ENCODE measurements at regions not wholly inside any gene's neighbourhood (a gene's known extent, or its start where the extent isn't known, plus 50 kb on each side); places are given as distances from the start of the nearest gene placed in this dataset.

DNA sequence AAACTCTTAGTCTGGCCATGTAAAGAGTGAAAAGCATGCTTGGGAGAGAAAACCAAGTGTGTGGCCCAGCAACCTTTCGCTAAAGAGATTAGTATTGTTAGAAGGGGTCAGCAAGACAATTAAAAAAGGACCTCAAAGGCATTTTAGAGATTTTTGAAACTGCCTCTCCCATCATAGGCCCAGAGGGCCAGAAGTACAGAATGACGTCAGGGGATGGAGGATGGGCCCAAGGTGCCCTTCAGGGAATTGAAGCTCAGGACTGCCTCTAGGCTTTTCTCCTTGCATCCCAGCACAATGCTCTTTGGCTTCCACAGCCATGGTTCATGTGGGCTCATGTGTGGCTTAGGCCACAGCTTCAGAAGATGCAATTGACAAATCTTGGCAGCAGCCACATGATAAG is 287.0 kb upstream of the COX7C start:
- no peak overlapping the region for H4K5ac ChIP-seq (ENCODE audit: low read length)
- H3K23ac ChIP-seq (ENCODE audit: low read length), result no peak overlapping the region
- no peaks in the 10 kb centered on the region for H3K4me1 ChIP-seq (ENCODE audit: control insufficient read depth, low read depth, low read length)
- H2AK5ac ChIP-seq (ENCODE audit: low read length), result no peak overlapping the region
- no peak overlapping the region for H3K4ac ChIP-seq (ENCODE audit: low read depth, low read length)
- H3K18ac ChIP-seq (ENCODE audit: low read length), result no peak overlapping the region
- H3K4me3 ChIP-seq (ENCODE audit: low read length), result no peak overlapping the region
- no peak overlapping the region for H2BK15ac ChIP-seq (replicated peaks; ENCODE audit: low read depth)
- no peak overlapping the region for H3K56ac ChIP-seq (ENCODE audit: low read length)
- DNase-seq, result no peak
- no peak overlapping the region for H2BK120ac ChIP-seq (ENCODE audit: low read depth, low read length)
- H3K36me3 ChIP-seq (ENCODE audit: control insufficient read depth, insufficient read depth, low read length), result no peaks in the 10 kb centered on the region
- no peak overlapping the region for H2BK5ac ChIP-seq (ENCODE audit: low read length)
- H3K79me2 ChIP-seq (ENCODE audit: control insufficient read depth, insufficient read depth, low read length), result no peaks in the 10 kb centered on the region
- H3K27ac ChIP-seq (ENCODE audit: low read depth, low read length), result no peak overlapping the region
- H3K27me3 ChIP-seq (ENCODE audit: insufficient read depth, low read length, poor library complexity), result no peaks in the 10 kb centered on the region
- no peak overlapping the region for H3K9ac ChIP-seq (ENCODE audit: low read length)
- no peak overlapping the region for H3K4me2 ChIP-seq (ENCODE audit: low read length)
- H4K8ac ChIP-seq (ENCODE audit: low read depth, low read length), result no peak overlapping the region
- H3K79me1 ChIP-seq (ENCODE audit: low read length), result no peaks in the 10 kb centered on the region
- no CpG with 5 or more reads among the region's 2 CpGs for WGBS (ENCODE audit: extremely low coverage, insufficient coverage, low lambda C conversion rate)

DNA sequence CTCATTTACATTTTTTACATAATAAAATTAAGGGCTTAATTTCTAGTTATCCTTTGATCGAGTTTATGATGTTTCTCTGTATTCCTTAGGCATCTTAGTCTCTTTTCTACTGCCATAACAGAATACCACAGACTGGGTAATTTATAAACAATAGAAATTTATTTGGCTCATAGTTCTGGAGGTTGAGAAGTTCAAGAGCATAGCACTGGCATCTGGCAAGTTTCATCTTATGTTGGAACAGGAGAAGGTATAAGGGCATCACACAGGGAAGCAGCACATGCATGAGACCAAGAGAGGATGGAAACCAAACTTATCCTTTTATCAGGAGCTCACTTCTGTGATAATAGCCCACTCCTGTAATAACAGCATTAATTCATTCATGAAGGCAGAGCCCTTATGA is 284.9 kb upstream of the COX7C start:
- no peak overlapping the region for H3K4ac ChIP-seq (ENCODE audit: low read depth, low read length)
- no peak overlapping the region for H3K4me3 ChIP-seq (ENCODE audit: low read length)
- DNase-seq, result no peak
- no peaks in the 10 kb centered on the region for H3K36me3 ChIP-seq (ENCODE audit: control insufficient read depth, insufficient read depth, low read length)
- no peak overlapping the region for H3K27ac ChIP-seq (ENCODE audit: low read depth, low read length)
- no peak overlapping the region for H4K8ac ChIP-seq (ENCODE audit: low read depth, low read length)
- H3K79me2 ChIP-seq (ENCODE audit: control insufficient read depth, insufficient read depth, low read length), result no peaks in the 10 kb centered on the region
- no peak overlapping the region for H2BK5ac ChIP-seq (ENCODE audit: low read length)
- H3K23ac ChIP-seq (ENCODE audit: low read length), result no peak overlapping the region
- no peak overlapping the region for H3K18ac ChIP-seq (ENCODE audit: low read length)
- no peaks in the 10 kb centered on the region for H3K27me3 ChIP-seq (ENCODE audit: insufficient read depth, low read length, poor library complexity)
- no peak overlapping the region for H3K9ac ChIP-seq (ENCODE audit: low read length)
- no peak overlapping the region for H4K5ac ChIP-seq (ENCODE audit: low read length)
- no peaks in the 10 kb centered on the region for H3K79me1 ChIP-seq (ENCODE audit: low read length)
- no peak overlapping the region for H3K4me2 ChIP-seq (ENCODE audit: low read length)
- H2BK15ac ChIP-seq (replicated peaks; ENCODE audit: low read depth), result no peak overlapping the region
- WGBS (ENCODE audit: extremely low coverage, insufficient coverage, low lambda C conversion rate), result no CpG with 5 or more reads among the region's 1 CpG
- no peak overlapping the region for H2BK120ac ChIP-seq (ENCODE audit: low read depth, low read length)
- H2AK5ac ChIP-seq (ENCODE audit: low read length), result no peak overlapping the region
- H3K56ac ChIP-seq (ENCODE audit: low read length), result no peak overlapping the region
- no peaks in the 10 kb centered on the region for H3K4me1 ChIP-seq (ENCODE audit: control insufficient read depth, low read depth, low read length)

DNA sequence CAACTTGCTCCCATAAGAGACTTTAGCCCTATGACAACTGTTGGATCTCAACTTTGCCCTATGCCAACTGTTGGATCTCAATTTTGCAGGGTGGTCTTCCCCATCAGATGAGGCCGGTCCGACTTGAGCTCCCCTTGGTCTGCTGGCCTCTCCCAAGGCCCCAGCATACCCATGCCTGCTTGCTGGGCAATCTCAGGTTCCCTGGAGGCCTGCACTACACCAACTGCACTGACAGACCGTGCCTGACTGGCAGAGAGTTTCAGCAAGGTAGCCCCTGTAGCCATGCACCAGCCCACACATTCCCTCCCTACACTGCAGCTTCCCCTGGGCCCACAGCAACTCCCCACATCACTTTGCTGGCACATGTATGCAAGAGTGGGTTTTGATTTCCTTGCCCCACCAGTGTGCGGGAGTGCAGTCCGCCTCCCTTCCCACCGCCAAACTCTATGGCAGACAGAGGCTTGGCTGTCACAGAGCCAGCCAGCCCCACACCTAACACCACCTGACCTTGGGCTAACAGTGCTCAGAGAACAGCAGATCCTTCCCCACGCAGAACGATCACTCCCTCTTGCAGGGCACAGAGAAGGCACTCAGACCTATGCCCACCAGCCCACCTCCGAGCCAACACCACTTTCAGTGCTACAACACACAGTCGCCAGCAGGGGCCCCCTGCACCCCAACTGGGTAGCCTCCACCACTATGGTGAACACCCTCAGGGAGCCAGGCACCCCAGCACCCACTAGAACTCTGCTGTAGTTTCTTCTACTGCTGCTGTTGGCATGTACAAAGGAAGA is 279.9 kb upstream of the COX7C start:
- Histone ChIP-seq H3K9ac (ENCODE audit: low read length) (no peak overlapping the region), H3K36me3 (ENCODE audit: control insufficient read depth, insufficient read depth, low read length) (no peaks in the 10 kb centered on the region), H3K79me2 (ENCODE audit: control insufficient read depth, insufficient read depth, low read length) (no peaks in the 10 kb centered on the region), H2BK15ac (replicated peaks; ENCODE audit: low read depth) (no peak overlapping the region), H4K5ac (ENCODE audit: low read length) (no peak overlapping the region), H3K4me1 (ENCODE audit: control insufficient read depth, low read depth, low read length) (no peaks in the 10 kb centered on the region), H3K27ac (ENCODE audit: low read depth, low read length) (no peak overlapping the region), H3K79me1 (ENCODE audit: low read length) (no peaks in the 10 kb centered on the region), H4K8ac (ENCODE audit: low read depth, low read length) (no peak overlapping the region), H2BK5ac (ENCODE audit: low read length) (no peak overlapping the region), H3K18ac (ENCODE audit: low read length) (no peak overlapping the region), H3K27me3 (ENCODE audit: insufficient read depth, low read length, poor library complexity) (no peaks in the 10 kb centered on the region), H3K4me3 (ENCODE audit: low read length) (no peak overlapping the region), H3K56ac (ENCODE audit: low read length) (no peak overlapping the region), H2BK120ac (ENCODE audit: low read depth, low read length) (no peak overlapping the region), H3K4me2 (ENCODE audit: low read length) (no peak overlapping the region), H3K23ac (ENCODE audit: low read length) (no peak overlapping the region), H3K4ac (ENCODE audit: low read depth, low read length) (no peak overlapping the region), H2AK5ac (ENCODE audit: low read length) (no peak overlapping the region)
- no CpG with 5 or more reads among the region's 10 CpGs for WGBS (ENCODE audit: extremely low coverage, insufficient coverage, low lambda C conversion rate)
- no peak for DNase-seq

DNA sequence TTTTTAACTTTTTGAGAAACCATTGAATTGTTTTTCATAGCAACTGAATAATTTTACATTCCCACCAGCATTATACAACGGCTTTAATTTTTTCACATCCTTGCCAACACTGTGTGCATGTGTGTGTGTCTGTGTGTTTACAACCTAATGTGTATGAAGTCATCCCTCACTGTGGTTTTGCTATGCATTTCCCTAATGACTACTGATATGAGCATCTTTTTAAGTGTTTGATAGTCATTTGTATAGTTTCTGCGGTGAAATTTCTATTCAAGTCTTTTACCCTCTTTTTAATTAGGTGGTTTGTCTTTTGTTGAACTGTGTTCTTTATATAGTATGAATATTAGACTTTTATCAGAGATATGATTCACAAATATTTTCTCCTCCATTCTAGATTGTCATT is 263.1 kb upstream of the COX7C start:
- Histone ChIP-seq H4K8ac (ENCODE audit: low read depth, low read length) (no peak overlapping the region), H3K36me3 (ENCODE audit: control insufficient read depth, insufficient read depth, low read length) (no peaks in the 10 kb centered on the region), H3K9ac (ENCODE audit: low read length) (no peak overlapping the region), H3K56ac (ENCODE audit: low read length) (no peak overlapping the region), H3K4ac (ENCODE audit: low read depth, low read length) (no peak overlapping the region), H2AK5ac (ENCODE audit: low read length) (no peak overlapping the region), H2BK5ac (ENCODE audit: low read length) (no peak overlapping the region), H3K18ac (ENCODE audit: low read length) (no peak overlapping the region), H3K79me1 (ENCODE audit: low read length) (no peaks in the 10 kb centered on the region), H3K23ac (ENCODE audit: low read length) (no peak overlapping the region), H3K4me1 (ENCODE audit: control insufficient read depth, low read depth, low read length) (no peaks in the 10 kb centered on the region), H3K27me3 (ENCODE audit: insufficient read depth, low read length, poor library complexity) (no peaks in the 10 kb centered on the region), H2BK15ac (replicated peaks; ENCODE audit: low read depth) (no peak overlapping the region), H3K4me2 (ENCODE audit: low read length) (no peak overlapping the region), H2BK120ac (ENCODE audit: low read depth, low read length) (no peak overlapping the region), H3K4me3 (ENCODE audit: low read length) (no peak overlapping the region), H4K5ac (ENCODE audit: low read length) (no peak overlapping the region), H3K27ac (ENCODE audit: low read depth, low read length) (no peak overlapping the region), H3K79me2 (ENCODE audit: control insufficient read depth, insufficient read depth, low read length) (no peaks in the 10 kb centered on the region)
- DNase-seq, result no peak
- no CpG with 5 or more reads among the region's 2 CpGs for WGBS (ENCODE audit: extremely low coverage, insufficient coverage, low lambda C conversion rate)

DNA sequence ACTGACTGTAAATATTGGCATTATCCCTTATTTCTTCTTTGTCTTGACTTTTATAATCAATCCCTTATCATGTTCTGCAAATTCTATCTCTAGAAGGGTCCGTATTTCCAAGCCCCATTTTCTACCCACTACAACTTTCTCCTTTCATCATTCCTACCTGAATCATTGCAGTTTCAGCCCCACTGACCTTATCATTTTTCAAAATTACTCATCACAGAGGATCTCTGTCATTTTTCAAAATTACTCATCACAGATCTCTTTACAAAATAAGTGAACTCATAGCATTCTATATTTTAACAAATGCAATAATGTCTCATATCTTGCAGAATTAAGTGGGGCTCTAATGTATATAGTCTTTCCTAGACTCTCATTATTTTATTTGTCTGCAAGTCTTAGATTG is 256.9 kb upstream of the COX7C start:
- no peak overlapping the region for H3K23ac ChIP-seq (ENCODE audit: low read length)
- H4K5ac ChIP-seq (ENCODE audit: low read length), result no peak overlapping the region
- H3K79me2 ChIP-seq (ENCODE audit: control insufficient read depth, insufficient read depth, low read length), result no peaks in the 10 kb centered on the region
- no peaks in the 10 kb centered on the region for H3K4me1 ChIP-seq (ENCODE audit: control insufficient read depth, low read depth, low read length)
- no peak overlapping the region for H3K18ac ChIP-seq (ENCODE audit: low read length)
- no peak overlapping the region for H3K4ac ChIP-seq (ENCODE audit: low read depth, low read length)
- no peak overlapping the region for H2AK5ac ChIP-seq (ENCODE audit: low read length)
- no peaks in the 10 kb centered on the region for H3K79me1 ChIP-seq (ENCODE audit: low read length)
- H2BK15ac ChIP-seq (replicated peaks; ENCODE audit: low read depth), result no peak overlapping the region
- no peak overlapping the region for H2BK120ac ChIP-seq (ENCODE audit: low read depth, low read length)
- DNase-seq, result no peak
- H3K4me3 ChIP-seq (ENCODE audit: low read length), result no peak overlapping the region
- no peaks in the 10 kb centered on the region for H3K36me3 ChIP-seq (ENCODE audit: control insufficient read depth, insufficient read depth, low read length)
- H3K9ac ChIP-seq (ENCODE audit: low read length), result no peak overlapping the region
- no peak overlapping the region for H3K27ac ChIP-seq (ENCODE audit: low read depth, low read length)
- no CpG with 5 or more reads among the region's 1 CpG for WGBS (ENCODE audit: extremely low coverage, insufficient coverage, low lambda C conversion rate)
- no peaks in the 10 kb centered on the region for H3K27me3 ChIP-seq (ENCODE audit: insufficient read depth, low read length, poor library complexity)
- no peak overlapping the region for H2BK5ac ChIP-seq (ENCODE audit: low read length)
- no peak overlapping the region for H3K56ac ChIP-seq (ENCODE audit: low read length)
- no peak overlapping the region for H3K4me2 ChIP-seq (ENCODE audit: low read length)
- H4K8ac ChIP-seq (ENCODE audit: low read depth, low read length), result no peak overlapping the region

DNA sequence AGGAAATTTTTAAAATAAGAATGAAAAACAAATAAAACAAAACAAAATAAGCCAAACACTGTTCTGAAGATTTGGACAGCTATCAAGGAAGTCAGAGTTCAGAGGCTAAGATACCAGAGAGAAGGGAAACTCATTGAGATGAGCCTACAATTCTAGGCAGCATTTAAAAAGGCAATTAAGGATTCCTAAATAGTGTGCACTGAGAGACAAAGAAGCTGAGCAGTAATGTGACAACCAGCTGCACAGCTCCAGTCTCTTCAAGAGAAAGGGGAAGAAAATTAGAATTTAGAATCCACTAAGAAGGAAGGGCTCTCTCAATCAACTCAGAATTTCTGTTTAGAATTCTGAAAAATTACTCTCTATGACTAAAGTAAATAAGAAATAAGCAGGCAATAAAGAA is 246.7 kb upstream of the COX7C start:
- H3K79me2 ChIP-seq (ENCODE audit: control insufficient read depth, insufficient read depth, low read length), result no peaks in the 10 kb centered on the region
- DNase-seq, result no peak
- H3K18ac ChIP-seq (ENCODE audit: low read length), result no peak overlapping the region
- H3K56ac ChIP-seq (ENCODE audit: low read length), result no peak overlapping the region
- no peak overlapping the region for H4K5ac ChIP-seq (ENCODE audit: low read length)
- no peaks in the 10 kb centered on the region for H3K36me3 ChIP-seq (ENCODE audit: control insufficient read depth, insufficient read depth, low read length)
- no peak overlapping the region for H3K4ac ChIP-seq (ENCODE audit: low read depth, low read length)
- no peak overlapping the region for H2BK5ac ChIP-seq (ENCODE audit: low read length)
- H2AK5ac ChIP-seq (ENCODE audit: low read length), result no peak overlapping the region
- H3K79me1 ChIP-seq (ENCODE audit: low read length), result no peaks in the 10 kb centered on the region
- H2BK15ac ChIP-seq (replicated peaks; ENCODE audit: low read depth), result no peak overlapping the region
- no peak overlapping the region for H3K4me3 ChIP-seq (ENCODE audit: low read length)
- no peak overlapping the region for H3K4me2 ChIP-seq (ENCODE audit: low read length)
- no peaks in the 10 kb centered on the region for H3K4me1 ChIP-seq (ENCODE audit: control insufficient read depth, low read depth, low read length)
- H3K27me3 ChIP-seq (ENCODE audit: insufficient read depth, low read length, poor library complexity), result no peaks in the 10 kb centered on the region
- no peak overlapping the region for H3K27ac ChIP-seq (ENCODE audit: low read depth, low read length)
- no peak overlapping the region for H4K8ac ChIP-seq (ENCODE audit: low read depth, low read length)
- H3K23ac ChIP-seq (ENCODE audit: low read length), result no peak overlapping the region
- no peak overlapping the region for H3K9ac ChIP-seq (ENCODE audit: low read length)
- H2BK120ac ChIP-seq (ENCODE audit: low read depth, low read length), result no peak overlapping the region
